ENCODE measurements at regions not wholly inside any gene's neighbourhood (a gene's known extent, or its start where the extent isn't known, plus 50 kb on each side); places are given as distances from the start of the nearest gene placed in this dataset.
"Not testable (repeated sequence)": the region's sequence is repeated elsewhere in the genome, so short reads cannot be mapped to it uniquely, and the experiment has no call there.

GRCh38 chr18:47727409-47727808, 203.1 kb downstream of the SMAD2 start:
- no peak for DNase-seq

DNA sequence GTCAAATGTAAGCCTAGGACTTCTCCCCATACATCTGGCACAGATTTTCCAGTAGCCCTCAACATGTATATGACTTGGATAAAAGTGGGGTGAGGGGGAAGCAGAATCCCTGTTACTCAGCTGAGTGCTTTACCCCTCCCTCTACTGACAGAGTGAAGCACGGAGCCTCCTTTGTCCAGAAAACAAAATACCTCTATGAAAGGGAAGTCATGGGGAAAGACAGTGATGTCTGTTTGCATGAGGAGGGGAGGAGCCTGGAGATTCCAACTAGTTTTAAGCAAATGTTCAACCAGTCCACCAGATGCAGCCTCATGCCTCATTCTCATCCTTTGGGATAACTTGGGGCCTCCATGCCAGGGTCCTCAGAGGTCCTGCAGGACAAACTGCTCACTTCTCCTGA, 203.9 kb downstream of the SMAD2 start:
- no peak for DNase-seq

- DNase-seq = no peak
These were observed 204.8 kb downstream of the SMAD2 start for GRCh38 chr18:47725656-47726055.

DNA sequence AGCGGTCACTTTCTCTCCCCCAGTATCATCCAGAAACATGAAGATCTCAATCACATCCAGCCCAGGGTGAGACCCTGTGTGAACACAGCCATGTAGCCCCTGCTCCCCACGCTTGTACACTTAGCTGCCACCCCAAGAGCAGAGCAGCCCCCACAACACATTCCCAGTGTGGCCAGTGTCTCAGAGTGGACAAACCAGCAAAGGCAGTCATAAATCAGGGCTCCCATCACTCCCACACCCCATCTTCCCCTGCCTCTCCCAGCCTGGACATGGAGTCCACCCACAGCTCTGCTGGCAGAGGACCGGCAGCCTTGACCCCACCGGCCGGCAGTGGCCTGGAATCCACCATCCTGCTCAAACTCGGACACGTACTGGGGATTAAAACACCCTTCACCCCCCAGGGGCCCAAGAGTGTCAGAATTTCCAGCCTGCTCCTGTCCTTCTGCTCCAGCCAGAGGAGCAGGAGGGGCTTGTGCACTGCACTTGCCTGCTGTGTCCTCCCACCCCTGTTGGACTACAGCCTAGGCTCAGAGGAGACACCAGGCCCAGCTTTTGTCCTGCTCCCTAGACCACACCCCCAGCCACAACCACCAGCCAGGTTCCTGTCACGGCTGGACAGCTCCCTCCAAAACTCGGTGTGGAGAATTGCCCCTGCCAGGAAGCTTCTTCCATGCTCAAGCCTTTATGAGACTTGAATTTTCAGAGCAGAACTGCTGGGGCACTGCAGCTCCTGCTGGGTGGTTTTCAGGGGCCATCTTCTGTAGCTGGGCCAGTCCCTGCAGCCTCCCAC, 206.1 kb downstream of the SMAD2 start:
- DNase-seq = no peak

DNA sequence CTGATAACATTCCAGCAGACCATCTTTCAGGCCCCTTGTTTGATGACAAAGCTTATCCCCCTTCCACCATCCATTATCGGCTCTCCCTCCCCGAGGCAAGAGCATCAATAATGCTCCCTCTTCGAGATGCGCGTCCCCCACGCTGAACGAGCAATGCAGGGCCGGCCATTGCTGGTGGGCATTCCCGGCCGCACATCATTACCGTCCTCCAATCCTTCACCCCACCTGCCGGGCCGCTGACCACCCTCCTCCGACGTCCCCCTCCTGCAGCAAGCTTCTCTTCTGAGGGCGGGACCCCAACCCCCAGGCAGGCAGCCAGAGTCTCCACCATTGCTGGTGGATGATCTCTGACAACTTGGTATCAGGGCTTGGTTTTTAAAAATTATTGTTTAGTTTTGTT, 208.6 kb downstream of the SMAD2 start:
- DNase-seq = no peak

GRCh38 chr18:47720741-47721140, 209.7 kb downstream of the SMAD2 start:
- DNase-seq = no peak

GRCh38 chr18:47719096-47719780, 211.2 kb downstream of the SMAD2 start:
- DNase-seq = no peak

- DNase-seq = no peak
These were observed 211.8 kb downstream of the SMAD2 start for GRCh38 chr18:47718646-47719045.

DNA sequence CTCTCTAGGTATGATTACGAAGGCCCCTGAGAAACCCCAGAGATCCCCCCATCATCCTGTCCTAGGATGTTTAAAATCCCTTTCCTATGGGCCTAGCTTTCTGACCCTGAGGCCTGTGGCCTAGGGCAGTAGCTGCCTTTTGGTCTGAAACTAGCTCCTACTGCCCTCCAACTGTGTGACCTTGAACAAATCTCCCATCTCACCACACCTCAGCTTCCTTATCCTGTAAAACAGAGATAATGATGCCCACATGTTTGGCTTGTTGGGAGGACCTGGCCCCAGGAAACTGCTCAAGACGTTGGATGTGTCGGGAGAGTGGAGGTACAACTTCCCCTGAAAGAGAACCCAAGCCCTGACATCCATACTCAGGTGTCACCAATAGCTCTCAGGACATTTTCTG, 213.2 kb downstream of the SMAD2 start:
- no peak for DNase-seq

DNA sequence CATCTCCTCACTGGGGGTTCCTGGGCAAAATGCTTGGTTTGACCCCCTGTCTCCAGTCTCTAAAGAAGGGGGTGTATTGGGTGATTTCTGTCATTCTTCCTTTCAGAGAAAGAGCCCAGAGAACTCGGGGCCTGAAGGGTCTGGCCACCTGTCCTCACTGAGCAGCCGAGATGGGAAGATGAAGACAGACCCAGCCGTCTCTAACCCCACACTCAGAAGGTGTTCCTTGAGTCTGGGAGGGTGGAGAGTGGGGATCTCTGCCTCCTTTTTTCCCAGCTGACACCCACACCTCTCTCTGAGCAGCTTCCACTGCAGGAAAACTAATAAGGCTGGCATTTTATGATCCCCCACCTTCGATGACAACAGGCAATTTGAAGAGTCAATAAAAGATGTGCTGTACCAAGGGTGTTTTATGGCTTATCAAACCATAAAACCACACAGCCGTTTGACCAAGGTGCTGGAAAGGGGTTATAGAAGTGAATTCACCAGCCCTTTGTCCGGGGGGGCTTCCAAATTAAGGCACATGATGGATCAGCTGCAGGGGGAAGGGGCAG, 213.8 kb downstream of the SMAD2 start:
- no peak for DNase-seq

- no peak for DNase-seq
These were observed 220.0 kb downstream of the SMAD2 start for GRCh38 chr18:47710451-47710850.

DNA sequence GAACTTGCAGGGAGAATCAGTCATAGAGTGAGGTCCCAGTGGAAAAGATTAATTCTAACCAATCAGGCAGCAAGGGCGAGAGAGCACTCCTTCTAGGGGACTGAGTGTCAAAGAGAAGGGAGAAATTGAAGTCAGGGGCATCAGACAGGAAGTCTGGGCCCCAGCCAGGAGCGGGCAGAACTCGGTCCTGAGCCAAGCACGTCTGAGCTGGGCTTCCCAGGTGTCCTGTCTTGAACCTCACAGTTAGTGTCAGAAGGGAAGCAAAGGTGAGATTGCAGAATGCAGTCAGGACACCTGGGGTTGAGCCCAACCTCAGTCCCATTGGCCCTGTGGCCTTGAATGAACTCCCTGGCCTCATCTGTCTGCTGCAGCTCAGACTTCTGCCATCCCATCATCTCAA, 220.9 kb downstream of the SMAD2 start:
- no peak for DNase-seq

DNA sequence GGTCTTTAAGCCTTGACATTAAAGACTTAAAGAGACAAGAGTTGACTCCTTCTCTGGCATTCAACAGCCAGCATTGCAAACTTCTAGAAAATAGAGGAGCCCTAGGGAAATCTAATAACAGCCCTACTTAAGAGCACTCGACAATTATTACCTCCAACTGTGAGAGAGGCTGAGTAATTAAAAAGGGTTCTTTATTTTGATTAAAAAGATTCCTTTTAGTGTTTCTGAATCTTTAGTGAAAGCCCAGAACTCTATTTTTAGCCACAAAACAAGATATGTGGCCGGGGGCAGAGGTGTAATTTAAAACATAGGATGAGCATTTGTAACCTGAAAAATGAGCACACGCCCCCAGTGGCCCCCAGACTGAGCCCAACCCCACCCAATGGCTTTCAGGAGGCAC, 222.3 kb downstream of the SMAD2 start:
- DNase-seq = no peak

DNA sequence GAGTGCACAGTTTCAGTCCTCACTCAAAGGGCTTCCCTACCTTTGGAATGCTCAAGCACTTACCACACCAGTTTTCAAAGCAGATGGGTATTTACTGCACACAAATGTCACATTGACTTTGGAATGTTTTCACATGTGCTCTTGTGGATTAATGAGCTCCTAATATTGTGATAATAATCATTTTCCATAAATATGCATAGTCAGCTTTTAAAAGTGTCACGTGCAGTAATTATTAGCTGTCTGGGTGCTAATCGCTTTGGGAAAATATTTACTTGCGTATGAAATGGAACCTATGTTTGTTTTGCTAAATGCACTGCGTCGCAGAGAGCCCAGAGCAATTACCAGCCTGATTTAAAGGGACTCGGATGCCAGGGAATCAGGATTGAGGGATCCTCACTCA, 229.3 kb downstream of the SMAD2 start:
- peak; percentile 19 for DNase-seq

GRCh38 chr18:47696870-47697269, 233.6 kb downstream of the SMAD2 start:
- DNase-seq = no peak

DNA sequence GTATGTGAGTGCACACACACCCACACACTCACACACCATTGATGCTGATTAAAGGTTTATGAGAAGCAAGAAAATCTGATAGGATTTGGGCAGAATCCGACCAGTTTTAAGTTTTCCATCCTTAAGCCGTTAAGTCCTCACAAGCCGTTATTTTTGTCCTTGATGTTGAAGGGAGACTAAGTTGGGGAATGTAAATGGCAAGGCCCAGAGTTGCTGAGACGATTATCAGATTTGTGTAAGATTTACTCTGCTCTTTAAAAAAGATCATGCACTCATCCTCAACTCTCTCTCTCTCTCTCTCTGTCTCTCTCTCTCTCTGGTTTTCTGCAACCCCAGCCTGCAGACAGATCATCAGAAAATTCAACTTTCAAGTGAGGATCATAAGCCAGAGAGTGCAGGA, 238.8 kb downstream of the SMAD2 start:
- DNase-seq = no peak

DNA sequence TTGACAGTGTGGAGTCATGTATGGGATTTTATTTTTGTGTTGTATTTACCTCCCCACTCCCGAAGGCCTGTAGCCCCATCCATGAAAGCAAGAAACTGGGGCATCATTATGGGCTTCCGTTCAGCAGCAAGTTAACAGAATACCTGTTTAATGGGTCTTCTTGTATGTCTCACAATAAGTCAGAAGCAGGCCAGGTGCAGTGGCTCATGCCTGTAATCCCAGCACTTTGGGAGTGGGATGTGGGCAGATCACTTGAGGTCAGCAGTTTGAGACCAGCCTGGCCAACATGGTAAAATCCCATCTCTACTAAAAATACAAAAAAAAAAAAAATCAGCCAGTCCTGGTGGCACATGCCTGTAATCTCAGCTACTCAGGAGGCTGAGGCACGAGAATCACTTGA, 239.7 kb downstream of the SMAD2 start:
- DNase-seq = not testable (repeated sequence)

DNA sequence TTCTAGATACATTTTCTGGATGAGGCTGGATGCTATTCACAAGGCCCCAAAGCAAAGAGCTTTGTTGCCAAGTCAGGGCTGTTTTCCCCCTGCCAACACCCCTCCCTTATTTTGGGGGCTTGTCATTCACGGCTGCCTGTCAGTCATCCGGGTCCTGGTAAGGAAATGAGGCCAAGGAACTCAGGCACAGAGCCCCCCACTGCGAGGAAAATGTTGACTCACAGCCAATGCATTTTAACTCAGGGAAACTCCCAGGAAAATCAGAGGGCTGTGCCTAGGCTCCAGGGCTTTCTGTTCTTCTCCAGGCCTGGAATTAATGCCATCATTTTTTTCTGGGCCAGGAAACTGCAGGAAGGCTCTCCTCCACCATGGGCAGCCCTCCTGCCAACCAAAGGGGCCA, 241.1 kb downstream of the SMAD2 start:
- DNase-seq = no peak

- no peak for DNase-seq
These were observed 243.7 kb downstream of the SMAD2 start for GRCh38 chr18:47686806-47687205.

DNA sequence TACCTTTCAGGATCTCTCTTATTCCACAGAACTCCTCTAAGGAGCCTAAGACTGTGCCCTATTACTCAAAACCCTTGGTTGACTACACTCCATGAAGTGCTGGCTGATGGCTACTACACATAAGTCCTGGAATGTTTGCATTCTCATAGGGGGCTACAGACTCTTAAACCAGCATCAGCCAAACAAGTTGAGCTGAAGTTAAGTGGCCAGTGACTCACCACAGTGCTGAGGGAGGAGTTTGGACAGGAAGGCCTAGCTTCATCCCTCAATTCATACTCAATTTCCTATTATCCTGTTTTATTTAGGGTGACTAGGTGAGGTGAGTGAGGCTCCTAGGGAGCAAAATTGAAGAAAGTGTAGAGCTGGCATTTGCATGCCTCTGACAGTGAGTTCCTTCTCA, 246.7 kb downstream of the SMAD2 start:
- DNase-seq = no peak

DNA sequence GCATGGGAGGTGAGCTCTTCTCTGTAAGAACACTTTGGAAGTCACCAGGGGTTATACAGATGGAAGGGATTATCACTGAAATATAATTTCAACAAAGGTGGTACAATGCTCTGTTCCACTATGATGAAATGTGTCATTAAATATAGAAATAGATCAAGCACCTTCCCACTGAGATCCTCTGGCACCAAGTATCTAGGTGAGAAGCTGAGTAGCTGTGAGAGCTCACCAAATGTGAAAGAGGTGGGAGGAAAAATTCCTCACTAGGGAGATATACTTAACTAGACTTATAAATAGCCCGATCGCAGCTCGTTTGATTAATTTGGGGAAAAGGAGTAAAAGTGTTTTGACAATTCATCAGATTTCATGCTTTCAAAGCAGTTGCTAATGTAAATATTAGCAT, 247.6 kb downstream of the SMAD2 start:
- no peak for DNase-seq

DNA sequence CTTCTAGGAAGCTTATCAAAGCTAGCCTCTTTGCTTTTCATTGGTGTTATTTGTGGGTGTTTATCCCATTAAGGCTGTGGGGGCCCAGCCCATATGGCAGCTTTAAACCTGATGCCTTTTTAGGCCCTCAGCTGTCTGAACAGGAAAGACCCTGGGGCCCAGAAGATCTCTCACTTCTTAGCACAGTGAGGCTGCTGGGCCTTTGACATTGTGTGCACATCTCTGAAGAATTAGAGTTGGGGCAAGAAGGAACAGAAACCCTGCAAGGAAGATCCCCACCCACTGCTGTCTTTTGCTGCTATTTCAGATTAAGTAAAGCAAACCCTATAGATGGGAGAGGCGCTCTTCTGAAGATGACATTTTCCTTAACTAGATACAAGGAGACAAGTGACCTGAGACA, 250.0 kb downstream of the SMAD2 start:
- no peak for DNase-seq

GRCh38 chr18:47679864-47680263, 250.6 kb downstream of the SMAD2 start:
- no peak for DNase-seq

- DNase-seq = no peak
These were observed 252.5 kb downstream of the SMAD2 start for GRCh38 chr18:47677952-47678351.

Measured in NCI-H1417 treated with DMSO at 0.1 percent for 48 hours (cell line).